ENCODE measurements at regions not wholly inside any gene's neighbourhood (a gene's known extent, or its start where the extent isn't known, plus 50 kb on each side); places are given as distances from the start of the nearest gene placed in this dataset.
"Not testable (repeated sequence)": the region's sequence is repeated elsewhere in the genome, so short reads cannot be mapped to it uniquely, and the experiment has no call there.

DNA sequence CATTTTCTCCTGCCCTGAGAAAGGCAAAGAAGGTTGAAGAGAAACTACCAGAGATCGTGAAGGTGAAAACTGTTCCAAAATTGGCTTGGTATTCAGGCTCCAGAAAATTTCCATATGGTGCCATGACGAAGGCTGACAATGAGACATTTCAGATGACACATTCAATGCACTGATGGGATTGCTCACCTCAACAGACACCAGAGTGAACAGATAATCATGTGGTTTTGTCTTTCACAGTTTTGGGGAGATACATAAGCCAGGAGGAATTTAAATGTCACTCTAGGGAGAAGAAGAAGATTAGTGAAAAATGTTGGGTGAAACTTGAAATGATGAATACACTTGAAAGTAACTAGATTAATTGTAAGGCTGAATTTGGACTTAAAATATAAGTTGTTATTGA lies 339.7 kb upstream of the EPHA3 start:
- no peak for DNase-seq (ENCODE audit: low read depth in 2 of 3, low spot score in 2 of 3)

- no peak for DNase-seq (ENCODE audit: low read depth in 2 of 3, low spot score in 2 of 3)
These were observed 333.7 kb upstream of the EPHA3 start for GRCh38 chr3:88773766-88774165.

DNA sequence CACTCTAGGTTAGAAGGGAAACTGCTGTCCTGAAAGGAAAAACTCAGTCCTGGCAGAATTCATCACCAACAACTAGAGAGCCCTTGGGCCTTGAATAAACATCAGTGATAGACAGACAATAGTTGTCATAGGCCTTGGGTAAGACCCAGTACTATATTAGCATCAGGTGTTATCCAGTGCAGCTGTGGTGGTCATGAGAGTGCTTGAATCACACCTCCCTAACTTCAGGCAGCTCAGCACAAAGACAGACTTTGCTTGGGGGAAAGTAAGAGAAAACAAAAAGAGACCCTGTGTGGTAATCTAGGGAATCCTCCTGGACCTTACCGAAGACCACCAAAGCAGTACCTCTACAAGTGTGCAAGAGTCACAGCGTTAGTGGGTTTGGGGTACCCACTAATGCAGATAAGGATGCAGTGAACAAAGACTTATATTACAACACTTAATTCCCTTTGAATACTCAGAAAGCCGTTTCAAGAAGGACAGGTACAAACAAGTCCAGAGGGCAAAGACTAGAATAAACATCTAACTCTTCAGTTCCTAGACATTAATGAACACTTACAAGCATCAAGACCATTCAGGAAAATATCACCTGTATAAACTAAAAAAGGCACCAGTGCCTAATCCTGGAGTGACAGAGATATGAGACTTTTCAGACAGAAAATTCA lies 332.3 kb upstream of the EPHA3 start:
- no peak for DNase-seq (ENCODE audit: low read depth in 2 of 3, low spot score in 2 of 3)

DNA sequence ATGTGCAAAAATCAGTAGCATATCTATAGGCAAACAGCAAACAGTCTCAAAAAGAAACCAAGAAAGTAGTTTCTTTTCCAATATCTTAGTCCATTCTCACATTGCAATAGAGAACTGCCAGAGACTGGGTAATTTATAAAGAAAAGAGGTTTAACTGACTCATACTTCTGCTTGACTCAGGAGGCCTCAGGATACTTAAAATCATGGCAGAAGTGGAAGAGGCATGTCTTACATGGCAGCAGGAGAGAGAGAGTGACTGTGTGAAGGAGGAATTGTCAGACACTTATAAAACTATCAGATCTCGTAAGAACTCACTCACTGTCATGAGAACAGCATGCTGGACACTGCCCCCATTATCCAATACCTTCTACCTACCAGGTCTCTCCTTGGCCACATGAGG lies 327.9 kb upstream of the EPHA3 start:
- DNase-seq (ENCODE audit: low read depth in 2 of 3, low spot score in 2 of 3) = no peak

DNA sequence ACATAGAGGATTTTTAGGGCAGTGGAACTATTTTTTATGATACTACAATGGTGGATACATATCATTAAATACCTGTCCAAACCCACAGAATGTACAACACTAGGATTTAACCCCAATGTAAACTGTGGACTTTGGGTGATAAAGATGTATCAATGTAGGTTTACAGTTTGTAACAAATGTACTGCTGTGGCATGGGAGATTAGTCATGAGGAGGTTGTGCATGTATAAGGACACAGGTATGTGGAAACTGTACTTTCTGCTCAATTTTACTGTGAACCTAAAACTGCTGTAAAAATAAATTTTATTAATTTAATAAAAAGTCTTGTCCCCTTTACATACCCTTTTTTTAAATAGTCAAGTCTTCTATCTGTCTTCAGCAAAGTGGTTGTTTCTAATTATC lies 322.5 kb upstream of the EPHA3 start:
- no peak for DNase-seq (ENCODE audit: low read depth in 2 of 3, low spot score in 2 of 3)

DNA sequence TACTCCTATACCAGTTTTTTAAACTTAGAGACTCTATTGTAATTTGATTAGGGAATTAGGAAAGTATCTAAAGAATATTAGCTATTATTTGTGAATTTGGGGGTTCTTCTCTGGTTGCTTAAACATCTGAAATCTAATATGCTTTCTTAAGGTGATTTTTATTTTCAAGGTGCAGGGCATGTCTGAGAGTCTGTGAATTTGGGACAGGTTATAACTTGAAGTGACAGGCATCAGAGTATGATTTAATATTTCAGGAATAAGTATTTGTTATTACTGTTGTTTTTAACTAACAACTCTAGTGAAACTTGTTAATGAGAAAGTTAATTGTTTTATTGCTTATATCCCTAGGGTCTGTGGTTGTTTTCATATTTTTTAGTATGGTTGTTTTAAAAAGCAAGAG lies 321.6 kb upstream of the EPHA3 start:
- DNase-seq (ENCODE audit: low read depth in 2 of 3, low spot score in 2 of 3) = no peak

DNA sequence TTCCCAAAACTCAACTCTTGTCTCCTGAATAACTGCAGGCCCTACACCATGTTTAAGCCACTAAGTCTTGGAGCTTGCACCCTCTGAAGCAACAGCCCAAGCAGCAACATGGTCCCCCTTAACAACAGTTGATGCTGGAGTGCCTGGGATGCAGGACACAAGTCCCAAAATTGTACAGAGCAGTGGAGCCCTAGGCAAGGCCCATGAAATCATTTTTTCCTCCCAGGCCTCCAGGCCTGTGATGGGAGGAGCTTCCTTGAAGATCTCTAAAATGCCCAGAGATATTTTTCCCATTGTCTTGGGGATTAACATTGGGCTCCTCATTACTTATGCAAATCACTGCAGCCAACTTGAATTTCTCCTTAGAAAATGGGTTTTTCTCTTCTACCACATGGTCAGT lies 311.9 kb upstream of the EPHA3 start:
- no peak for DNase-seq (ENCODE audit: low read depth in 2 of 3, low spot score in 2 of 3)

DNA sequence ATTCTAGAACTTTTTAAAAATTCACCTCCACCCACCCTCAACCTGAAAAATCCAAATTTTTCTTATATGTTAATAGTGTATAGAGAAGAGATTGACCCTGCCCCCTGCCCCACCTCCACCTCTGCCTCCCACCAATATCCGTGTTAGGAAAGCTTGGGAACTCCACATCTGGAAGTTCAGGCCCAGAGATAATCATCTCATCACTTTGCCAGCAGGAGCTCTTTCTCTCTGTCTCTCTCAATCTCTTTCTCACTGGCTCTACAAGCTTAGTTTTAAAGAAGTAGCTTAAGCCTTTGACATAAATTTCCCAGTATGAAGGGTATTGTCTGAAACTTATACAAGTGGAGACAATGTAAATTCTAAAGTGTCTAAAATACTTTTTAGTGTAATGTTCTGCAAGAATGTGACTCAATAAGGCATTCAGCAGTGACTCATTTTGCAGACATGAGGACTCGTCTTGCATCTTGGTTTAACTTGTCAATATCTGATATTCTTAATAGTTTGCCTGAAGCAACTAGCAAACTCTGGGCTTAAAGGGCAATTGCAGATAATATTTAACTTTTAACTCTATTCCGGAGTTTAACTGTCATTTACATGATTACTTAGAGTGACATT lies 299.8 kb upstream of the EPHA3 start:
- no peak for DNase-seq (ENCODE audit: low read depth in 2 of 3, low spot score in 2 of 3)

- no peak for DNase-seq (ENCODE audit: low read depth in 2 of 3, low spot score in 2 of 3)
These were observed 297.4 kb upstream of the EPHA3 start for GRCh38 chr3:88809993-88810392.

DNA sequence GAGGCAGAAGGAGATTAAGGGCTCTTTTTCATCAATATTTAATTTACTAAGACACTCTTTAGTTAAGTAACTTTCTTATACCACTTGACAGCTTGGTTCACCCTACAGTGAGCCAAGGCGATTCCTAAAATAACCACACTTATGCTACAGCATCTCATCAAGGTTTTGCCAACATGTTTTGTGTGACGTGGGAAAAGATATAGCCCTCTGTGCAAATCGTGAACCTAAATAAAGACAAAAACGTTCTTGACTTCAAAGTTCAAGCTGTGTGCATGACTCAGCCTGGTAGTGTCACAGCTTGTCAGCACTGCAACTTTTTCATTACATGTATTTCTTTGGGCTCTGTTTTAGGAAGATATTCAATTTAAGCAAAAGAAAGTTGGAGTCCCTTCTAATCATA lies 297.0 kb upstream of the EPHA3 start:
- DNase-seq (ENCODE audit: low read depth in 2 of 3, low spot score in 2 of 3) = no peak

DNA sequence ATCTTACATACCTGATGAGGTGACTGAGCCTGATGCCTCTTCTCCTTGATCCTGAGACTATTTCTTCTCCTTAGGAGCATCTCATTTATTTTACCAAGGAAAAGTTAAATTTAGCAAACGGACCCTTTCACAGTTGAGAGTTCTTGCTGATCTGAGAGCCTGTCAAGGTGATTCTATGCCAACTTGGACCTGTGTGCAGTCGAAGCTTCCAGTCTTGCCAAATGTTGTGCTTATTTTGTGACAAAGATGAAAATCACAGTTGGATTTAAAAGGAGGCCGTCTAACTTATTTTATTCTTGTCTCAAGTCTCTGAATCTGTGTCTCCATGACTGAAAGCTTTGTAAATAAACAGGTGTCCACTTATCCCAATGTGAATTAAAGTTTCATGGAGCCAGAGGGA lies 296.3 kb upstream of the EPHA3 start:
- DNase-seq (ENCODE audit: low read depth in 2 of 3, low spot score in 2 of 3) = no peak

DNA sequence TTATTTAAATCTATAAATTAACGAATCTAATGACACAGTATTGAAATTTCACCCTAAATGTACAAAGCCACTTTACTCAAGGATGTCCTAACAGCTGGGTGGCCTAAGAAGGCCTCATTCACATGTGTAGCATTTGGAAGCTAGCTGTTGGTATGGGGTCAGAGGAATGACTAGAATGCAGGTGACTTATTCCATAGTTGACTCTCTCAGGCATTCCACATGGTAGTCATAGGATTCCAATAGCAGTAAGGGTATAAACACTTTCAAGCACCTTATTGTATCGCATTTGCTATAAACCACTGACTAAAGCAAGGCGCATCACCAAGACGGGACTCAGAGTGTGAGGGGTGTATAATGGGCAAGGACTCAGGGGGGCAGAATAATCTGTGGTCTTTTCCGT lies 294.8 kb upstream of the EPHA3 start:
- no peak for DNase-seq (ENCODE audit: low read depth in 2 of 3, low spot score in 2 of 3)

DNA sequence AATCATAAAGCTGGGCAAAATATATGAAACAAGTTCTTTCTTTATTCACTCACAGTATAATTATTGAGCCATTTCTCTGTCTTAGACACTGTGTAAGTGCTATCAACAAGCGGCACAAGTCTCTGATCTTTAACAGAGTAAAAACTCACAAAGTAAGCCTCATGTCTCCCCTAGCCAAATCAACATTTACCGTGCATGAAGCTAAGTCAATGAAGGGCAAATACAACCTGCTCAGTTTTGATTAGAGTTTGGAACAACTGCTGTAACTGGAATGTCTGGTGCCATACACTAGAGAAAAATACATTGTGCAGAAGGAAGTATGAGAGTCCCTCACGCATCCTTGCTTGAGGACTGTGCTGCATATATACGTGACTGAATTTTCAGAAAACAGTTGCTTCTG lies 291.0 kb upstream of the EPHA3 start:
- no peak for DNase-seq (ENCODE audit: low read depth in 2 of 3, low spot score in 2 of 3)

GRCh38 chr3:88824666-88825564 lies 282.5 kb upstream of the EPHA3 start:
- DNase-seq (ENCODE audit: low read depth in 2 of 3, low spot score in 2 of 3) = no peak

- no peak for DNase-seq (ENCODE audit: low read depth in 2 of 3, low spot score in 2 of 3)
These were observed 279.0 kb upstream of the EPHA3 start for GRCh38 chr3:88828466-88828865.

GRCh38 chr3:88852606-88853005 lies 254.8 kb upstream of the EPHA3 start:
- DNase-seq (ENCODE audit: low read depth in 2 of 3, low spot score in 2 of 3) = no peak

GRCh38 chr3:88863196-88863595 lies 244.2 kb upstream of the EPHA3 start:
- no peak for DNase-seq (ENCODE audit: low read depth in 2 of 3, low spot score in 2 of 3)

DNA sequence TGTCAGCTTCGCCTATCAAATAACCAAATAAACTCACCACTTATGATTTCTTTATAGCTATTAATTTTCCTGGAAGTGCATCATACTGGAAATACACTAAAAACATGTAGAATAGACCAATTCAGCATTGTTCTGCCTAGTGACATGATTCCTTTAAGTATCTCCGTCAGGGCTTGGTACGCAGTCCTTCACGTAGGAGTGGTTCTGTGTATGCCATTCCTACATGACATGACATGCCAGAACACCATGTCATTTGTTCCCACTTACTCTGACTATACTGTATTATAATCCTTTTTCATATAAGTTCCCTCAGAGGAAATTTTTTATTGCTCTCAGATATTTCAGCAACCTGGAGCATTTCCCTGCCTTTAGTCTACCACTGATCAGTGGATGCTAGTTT lies 230.7 kb upstream of the EPHA3 start:
- no peak for DNase-seq (ENCODE audit: low read depth in 2 of 3, low spot score in 2 of 3)

GRCh38 chr3:88879905-88880304 lies 227.5 kb upstream of the EPHA3 start:
- DNase-seq (ENCODE audit: low read depth in 2 of 3, low spot score in 2 of 3) = no peak

DNA sequence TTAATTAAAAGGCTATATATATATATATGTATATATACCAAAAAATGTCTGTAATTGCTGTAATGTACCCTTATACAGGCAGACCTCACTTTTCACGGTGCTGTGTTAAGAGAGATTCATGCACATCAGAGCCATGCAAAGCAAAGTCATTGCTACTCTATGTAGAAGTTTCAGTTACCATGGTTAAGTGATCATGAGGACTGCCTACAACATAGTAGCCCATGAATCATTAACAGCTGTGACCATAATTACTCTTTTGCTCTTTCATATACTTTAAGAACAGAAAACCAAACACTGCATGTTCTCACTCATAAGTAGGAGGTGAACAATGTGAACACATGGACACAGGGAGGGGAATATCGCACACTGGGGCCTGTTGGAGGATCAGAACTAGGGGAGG lies 225.3 kb upstream of the EPHA3 start:
- no peak for DNase-seq (ENCODE audit: low read depth in 2 of 3, low spot score in 2 of 3)

- DNase-seq (ENCODE audit: low read depth in 2 of 3, low spot score in 2 of 3) = not testable (repeated sequence)
These were observed 220.8 kb upstream of the EPHA3 start for GRCh38 chr3:88886624-88887023.

GRCh38 chr3:88896026-88896425 lies 211.4 kb upstream of the EPHA3 start:
- DNase-seq (ENCODE audit: low read depth in 2 of 3, low spot score in 2 of 3) = no peak

All from hematopoietic multipotent progenitor cell (in vitro differentiated cells).